Upper lobe of right lung (tissue), 1 donor: ENCODE measurements at regions not wholly inside any gene's neighbourhood (a gene's known extent, or its start where the extent isn't known, plus 50 kb on each side); places are given as distances from the start of the nearest gene placed in this dataset.

Experiments used
- ATAC-seq: fragments of 200-7000 bp; cut with Tn5 transposase; one replicate; pipeline ENCODE4 v1.9.1; 2020; ENCODE audit warnings: mild to moderate bottlenecking, moderate library complexity
- DNase-seq: peaks from one replicate; pipeline ENCODE4 v3.0.0-alpha.2; 2020
- H3K27ac ChIP-seq: fragments of 200-600 bp; one replicate; pipeline ENCODE4 v1.8.0; 2022
- H3K27me3 ChIP-seq: fragments of 200-600 bp; one replicate; pipeline ENCODE4 v1.8.0; 2022; ENCODE audit warnings: mild to moderate bottlenecking
- H3K36me3 ChIP-seq: fragments of 200-600 bp; one replicate; pipeline ENCODE4 v1.8.0; 2022
- H3K4me1 ChIP-seq: fragments of 200-600 bp; one replicate; pipeline ENCODE4 v1.8.0; 2022
- H3K4me3 ChIP-seq: fragments of 200-600 bp; one replicate; pipeline ENCODE4 v1.8.0; 2022; ENCODE audit warnings: mild to moderate bottlenecking
- H3K9me3 ChIP-seq: fragments of 200-600 bp; one replicate; pipeline ENCODE4 v1.8.0; 2022
- intact Hi-C: fragments of 100-400 bp; cut with DNase I; formaldehyde crosslinking; loops from one replicate; pipeline ENCODE4 v1.11.0; 2022
- TF ChIP-seq, protein P1 (sequence below): fragments of 200-600 bp; IDR thresholded peaks from one replicate; pipeline ENCODE4 v1.8.0; 2022; ENCODE audit warnings: antibody characterized with exemption
- donor health status: DM: no; HTN: yes; CAD: no; lungs with severe emphysema.

DNA sequence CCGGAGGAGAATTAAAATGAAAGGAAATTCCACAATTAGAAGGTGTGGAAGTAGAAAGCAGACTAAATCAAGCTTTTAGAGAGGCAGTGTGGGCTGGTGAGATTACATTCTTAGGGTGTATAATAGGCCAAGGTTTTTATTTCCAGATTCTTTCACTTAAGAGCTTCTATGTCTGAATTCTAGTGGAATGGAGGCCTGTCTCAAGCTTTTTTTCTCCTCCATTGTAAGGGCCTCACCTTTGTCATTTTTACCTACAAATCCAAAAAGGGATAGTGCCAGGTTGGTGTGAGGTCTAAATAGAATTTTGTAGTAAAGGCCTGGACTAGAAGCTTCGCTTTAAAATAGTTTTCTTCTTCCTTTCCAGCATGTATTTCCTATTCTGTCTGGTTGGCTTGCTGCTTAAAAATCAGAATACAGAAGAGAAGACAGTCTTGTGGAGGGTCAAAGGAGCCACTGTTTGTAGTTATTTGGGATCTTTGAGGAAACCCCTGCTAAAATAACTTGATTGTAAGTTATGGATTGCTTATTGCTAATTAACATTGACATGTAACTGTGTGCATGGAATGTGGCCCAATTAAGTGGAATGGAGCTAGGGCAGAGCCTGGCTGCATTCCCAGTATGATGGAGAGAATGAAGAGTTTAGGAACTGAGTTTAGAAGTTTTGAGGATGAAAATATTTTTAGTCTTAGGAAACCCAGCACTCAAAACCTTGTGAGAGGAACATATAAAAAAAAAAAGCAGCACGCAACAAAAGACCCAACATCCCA is 162.5 kb upstream of the B3GALT2 start:
- intact Hi-C loops, result no loop called here
- Histone ChIP-seq H3K36me3 (no peaks in the 10 kb centered on the region), H3K4me3 (peak overlapping the region; percentile 0), H3K27me3 (no peaks in the 10 kb centered on the region), H3K4me1 (no peaks in the 10 kb centered on the region), H3K9me3 (no peaks in the 10 kb centered on the region), H3K27ac (peak overlapping the region; percentile 27)
- TF ChIP-seq, protein P1, sequence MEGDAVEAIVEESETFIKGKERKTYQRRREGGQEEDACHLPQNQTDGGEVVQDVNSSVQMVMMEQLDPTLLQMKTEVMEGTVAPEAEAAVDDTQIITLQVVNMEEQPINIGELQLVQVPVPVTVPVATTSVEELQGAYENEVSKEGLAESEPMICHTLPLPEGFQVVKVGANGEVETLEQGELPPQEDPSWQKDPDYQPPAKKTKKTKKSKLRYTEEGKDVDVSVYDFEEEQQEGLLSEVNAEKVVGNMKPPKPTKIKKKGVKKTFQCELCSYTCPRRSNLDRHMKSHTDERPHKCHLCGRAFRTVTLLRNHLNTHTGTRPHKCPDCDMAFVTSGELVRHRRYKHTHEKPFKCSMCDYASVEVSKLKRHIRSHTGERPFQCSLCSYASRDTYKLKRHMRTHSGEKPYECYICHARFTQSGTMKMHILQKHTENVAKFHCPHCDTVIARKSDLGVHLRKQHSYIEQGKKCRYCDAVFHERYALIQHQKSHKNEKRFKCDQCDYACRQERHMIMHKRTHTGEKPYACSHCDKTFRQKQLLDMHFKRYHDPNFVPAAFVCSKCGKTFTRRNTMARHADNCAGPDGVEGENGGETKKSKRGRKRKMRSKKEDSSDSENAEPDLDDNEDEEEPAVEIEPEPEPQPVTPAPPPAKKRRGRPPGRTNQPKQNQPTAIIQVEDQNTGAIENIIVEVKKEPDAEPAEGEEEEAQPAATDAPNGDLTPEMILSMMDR, result no peak
- DNase-seq, result no peak
- no peak for ATAC-seq

DNA sequence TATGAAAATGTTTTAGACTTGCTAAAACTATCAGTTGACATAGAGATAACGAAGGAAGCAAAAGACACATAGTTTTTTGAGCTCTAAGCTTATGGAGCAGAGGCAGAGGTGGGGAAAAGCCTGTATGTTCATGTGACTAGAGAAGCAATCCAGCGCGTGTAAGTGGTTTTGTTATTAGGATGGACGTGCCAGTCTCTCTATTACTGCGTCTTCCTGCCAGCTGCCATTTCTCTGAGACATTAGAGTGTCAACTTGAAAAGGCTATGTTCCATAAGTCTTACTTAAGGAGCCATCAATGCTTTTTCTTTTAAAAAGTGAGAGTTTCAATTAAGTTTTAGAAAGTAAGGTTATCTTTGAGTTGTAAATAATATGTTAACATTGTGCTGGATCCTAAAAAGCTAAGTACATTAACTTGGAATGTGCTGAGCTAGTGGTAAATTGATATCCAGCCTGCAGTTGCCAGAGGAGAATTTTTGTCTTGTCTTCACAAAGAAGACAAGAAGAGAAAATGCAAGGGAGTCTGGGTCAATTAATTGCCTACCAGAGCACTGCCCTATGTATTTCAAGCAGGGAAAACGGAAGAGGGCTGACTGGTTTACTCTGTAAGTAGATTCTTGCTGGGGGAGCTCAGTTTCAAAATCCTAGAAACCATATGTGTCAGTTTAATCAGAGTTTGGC is 161.8 kb upstream of the B3GALT2 start:
- Histone ChIP-seq H3K9me3 (no peaks in the 10 kb centered on the region), H3K36me3 (no peaks in the 10 kb centered on the region), H3K27me3 (no peaks in the 10 kb centered on the region), H3K4me3 (peak overlapping the region; percentile 0), H3K4me1 (no peaks in the 10 kb centered on the region), H3K27ac (peak overlapping the region; percentile 27)
- ATAC-seq, result no peak
- intact Hi-C loops, result no loop called here
- TF ChIP-seq, protein P1, result no peak
- no peak for DNase-seq

DNA sequence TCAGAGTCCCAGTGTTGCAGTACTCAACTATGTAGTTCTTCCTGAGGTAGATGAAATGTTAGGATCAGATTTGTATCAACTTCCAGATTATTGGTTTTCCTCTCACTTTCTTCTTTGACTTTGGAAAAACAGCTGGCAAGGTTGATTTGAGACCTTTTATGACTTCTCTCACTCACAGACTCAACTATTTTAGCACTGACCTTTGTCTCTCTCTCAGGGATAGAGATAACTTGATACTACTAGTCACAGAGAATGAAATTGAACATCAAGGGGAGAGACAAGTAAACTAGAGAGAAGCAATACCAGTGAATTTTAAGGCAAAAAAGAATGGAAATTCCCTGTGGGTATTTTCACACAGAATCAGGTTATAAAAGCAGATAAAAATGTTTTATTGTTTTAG is 159.7 kb upstream of the B3GALT2 start:
- no peak for ATAC-seq
- no peaks in the 10 kb centered on the region for H3K36me3 ChIP-seq
- TF ChIP-seq, protein P1, result no peak

DNA sequence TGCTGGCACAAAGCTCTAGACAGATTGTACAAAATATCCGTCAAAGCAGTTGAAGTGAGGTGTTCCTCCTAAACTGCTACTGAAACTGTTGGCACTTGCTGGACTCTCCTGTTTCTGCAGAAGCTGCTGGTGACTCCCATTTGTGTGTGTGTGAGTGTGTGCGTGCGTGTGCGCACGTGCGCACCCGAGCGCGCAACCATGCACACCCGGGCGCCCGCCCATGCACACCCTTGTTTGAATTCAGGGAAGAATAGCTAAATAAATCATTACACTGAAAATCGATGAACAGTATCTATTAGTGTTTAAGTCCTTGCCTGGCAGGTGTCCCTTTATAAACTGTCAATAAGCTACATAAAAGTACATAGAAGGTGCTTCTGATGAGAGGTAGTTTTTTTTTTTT is 156.4 kb upstream of the B3GALT2 start:
- intact Hi-C loops, result no loop called here
- TF ChIP-seq, protein P1, result no peak
- DNase-seq (no peak), ATAC-seq (no peak)
- Histone ChIP-seq H3K9me3 (no peaks in the 10 kb centered on the region), H3K4me3 (no peak overlapping the region), H3K4me1 (no peaks in the 10 kb centered on the region), H3K36me3 (no peaks in the 10 kb centered on the region), H3K27me3 (no peaks in the 10 kb centered on the region), H3K27ac (no peak overlapping the region)

More for the DNA sequence above, 159.7 kb upstream of the B3GALT2 start:
- H3K9me3 ChIP-seq, result no peaks in the 10 kb centered on the region
- H3K27me3 ChIP-seq, result no peaks in the 10 kb centered on the region
- DNase-seq, result no peak
- H3K4me3 ChIP-seq, result no peak overlapping the region
- intact Hi-C loops, result no loop called here
- no peak overlapping the region for H3K27ac ChIP-seq
- no peaks in the 10 kb centered on the region for H3K4me1 ChIP-seq

DNA sequence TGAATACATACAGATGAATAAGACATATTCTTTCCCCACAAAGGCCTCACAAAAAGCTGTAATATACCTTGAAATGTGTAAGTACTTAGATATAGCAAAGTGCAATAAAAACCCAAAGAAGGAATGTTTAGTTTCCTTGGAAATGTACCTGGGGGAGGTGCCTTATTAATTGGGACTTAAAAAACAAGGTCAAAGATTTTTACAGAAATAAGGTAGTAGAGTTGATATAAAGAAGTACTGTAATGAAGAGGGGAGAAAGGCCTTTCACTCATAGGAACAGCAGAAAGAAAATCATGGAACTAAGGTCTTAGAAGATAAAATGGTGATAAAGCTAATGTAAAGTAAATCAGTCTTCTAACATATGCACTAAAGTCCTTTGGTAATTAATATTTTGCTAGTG is 153.9 kb upstream of the B3GALT2 start:
- no peaks in the 10 kb centered on the region for H3K9me3 ChIP-seq
- no peak overlapping the region for H3K4me3 ChIP-seq
- DNase-seq (no peak), ATAC-seq (no peak)
- TF ChIP-seq, protein P1, result no peak
- intact Hi-C loops, result no loop called here
- no peak overlapping the region for H3K27ac ChIP-seq
- H3K36me3 ChIP-seq, result no peaks in the 10 kb centered on the region
- no peaks in the 10 kb centered on the region for H3K4me1 ChIP-seq
- H3K27me3 ChIP-seq, result no peaks in the 10 kb centered on the region
